GM19099 (cell line): ENCODE measurements at regions not wholly inside any gene's neighbourhood (a gene's known extent, or its start where the extent isn't known, plus 50 kb on each side); places are given as distances from the start of the nearest gene placed in this dataset.
A peak's percentile ranks its signal among the peaks of the same experiment; 100 is the strongest.

Source experiments
- POLR2A ChIP-seq: IDR thresholded peaks from 3 replicates; pipeline ENCODE4 v1.6.1; 2011; ENCODE audit warnings: low read depth; ENCODE audit not compliant: insufficient read length; ENCODE audit errors: extremely low read depth

DNA sequence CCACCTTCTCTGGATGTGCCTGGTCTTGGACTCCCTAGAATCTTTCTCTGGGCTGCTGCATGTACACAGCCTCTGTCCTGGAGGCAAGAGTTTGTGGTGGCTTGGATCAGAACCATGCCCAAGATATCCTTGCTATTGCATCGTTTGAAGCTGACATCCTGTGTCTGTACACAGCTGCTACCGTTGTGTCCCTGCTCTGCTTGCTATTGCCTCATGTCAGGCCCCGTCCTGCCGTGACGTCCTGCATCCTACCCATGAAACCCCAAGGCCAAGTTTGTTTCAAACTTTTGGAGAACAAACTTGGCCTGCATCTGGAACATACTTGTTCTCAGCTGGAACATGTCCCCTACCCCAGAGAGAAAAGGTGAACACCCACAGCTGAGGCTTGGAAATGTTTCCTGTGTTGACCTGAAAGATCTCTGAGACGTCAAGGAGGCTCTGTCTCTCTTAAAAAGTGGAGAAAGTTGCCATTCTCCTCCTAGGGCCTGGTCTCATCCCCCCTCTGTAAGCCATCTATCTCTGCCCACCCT, 78.1 kb downstream of the HFE start:
- no peak for TF ChIP-seq POLR2A

DNA sequence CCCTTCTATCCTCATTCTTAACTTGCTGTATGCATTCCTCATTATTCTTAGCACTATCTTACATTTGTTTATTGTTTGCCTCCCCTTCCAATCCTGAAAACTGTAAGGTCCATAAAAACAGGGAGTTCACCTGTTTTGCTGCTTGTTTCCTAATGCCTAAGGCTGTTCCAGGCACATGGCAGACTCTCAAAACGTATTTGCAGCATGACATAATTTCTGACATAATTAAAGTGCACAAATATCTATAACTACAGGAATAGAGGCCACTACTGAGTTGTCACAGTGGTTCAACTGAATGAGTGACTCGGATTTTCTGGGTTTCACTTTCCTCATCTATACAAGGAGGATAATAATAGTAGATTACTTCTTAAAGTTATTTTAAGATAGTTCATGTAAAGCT, 83.0 kb downstream of the HFE start:
- no peak for TF ChIP-seq POLR2A

DNA sequence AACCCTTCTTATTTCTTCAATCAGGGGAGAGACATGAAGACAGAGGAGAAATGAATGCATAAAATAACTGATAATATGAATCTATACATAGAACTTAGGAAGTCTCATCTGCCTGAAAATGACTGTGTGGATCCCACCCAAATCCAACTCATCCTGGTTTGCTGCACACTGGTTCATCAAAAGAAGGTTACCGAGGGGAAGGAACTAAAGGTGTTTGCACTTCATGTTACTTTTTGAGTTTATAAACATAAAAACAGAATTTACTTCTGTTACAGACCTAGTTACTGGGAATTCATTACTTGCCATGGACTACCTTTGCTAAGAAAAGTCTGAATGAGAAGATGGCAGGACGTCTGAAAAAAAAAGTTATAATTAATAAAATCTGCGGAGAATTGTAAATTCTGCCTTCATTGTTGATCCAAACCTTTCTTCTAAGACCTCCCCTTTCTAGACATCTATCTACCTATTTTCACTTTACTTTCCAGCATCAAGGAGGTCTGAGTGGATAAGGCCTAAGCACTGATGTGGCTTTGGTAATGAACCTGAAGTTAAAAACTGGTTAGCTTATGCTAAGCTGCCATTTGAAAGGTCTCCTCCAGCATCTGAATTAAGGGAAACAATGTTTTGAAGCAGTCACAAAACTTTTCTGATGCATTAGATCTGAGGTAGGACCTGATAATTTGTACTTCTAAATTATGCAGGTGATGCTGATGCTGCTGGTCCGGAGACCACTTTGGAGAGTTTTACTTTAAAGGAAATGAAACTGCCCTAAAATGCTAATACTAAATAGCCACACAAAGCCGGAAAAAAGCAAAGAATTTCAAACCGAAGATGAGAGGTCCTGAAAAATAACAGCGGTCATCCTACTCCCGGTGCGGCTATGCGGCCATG, 84.0 kb downstream of the HFE start:
- TF ChIP-seq POLR2A = no peak

DNA sequence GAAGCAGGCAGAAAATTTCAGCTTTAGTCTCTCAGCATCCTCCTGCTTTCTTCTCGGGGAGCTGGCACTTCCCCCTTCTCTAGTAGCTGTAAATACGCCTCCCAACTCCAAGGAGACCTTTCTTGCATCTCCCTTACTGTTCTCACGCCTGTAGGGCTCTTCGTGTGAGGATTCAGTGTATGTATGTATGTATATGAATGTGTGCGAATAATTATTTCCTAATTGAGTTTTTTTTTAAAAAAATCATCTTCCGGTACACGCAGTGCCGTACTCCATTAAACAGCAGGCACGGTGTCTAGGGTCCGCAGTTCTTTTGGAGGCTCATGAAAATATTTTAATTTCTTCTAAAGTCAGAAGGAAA, 85.4 kb downstream of the HFE start:
- peak; percentile 52 for TF ChIP-seq POLR2A

DNA sequence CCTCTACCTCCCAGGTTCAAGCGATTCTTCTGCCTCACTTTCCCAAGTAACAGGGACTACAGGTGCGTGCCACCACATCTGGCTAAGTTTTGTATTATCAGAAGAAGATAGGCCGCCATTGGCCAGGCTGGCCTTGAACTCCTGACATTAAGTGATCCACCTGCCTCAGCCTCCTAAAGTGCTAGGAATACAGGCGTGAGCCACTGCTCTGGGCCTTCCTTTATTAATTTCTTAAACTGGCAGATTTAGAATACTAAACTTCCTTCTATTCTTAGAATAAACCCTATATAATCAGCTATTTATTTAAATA, 86.6 kb downstream of the HFE start:
- TF ChIP-seq POLR2A = no peak

DNA sequence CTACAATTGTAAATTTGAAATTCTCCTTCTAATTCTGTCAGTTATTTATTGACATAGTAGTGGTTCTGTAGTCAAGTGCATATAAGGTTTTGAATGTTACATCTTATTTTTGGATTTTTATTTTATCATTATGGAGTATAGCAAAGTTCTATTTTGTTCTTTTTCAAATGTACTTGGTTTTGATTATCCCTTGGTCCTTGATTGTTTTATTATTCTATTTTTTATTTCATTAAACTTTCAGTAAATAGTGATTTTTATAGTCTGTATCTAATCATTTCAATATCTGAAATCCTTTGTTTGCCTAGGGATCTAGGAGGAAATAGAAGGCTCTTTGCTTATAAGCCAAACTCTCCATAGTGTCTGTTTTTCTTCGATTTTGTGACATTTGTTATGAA, 87.8 kb downstream of the HFE start:
- TF ChIP-seq POLR2A = no peak

DNA sequence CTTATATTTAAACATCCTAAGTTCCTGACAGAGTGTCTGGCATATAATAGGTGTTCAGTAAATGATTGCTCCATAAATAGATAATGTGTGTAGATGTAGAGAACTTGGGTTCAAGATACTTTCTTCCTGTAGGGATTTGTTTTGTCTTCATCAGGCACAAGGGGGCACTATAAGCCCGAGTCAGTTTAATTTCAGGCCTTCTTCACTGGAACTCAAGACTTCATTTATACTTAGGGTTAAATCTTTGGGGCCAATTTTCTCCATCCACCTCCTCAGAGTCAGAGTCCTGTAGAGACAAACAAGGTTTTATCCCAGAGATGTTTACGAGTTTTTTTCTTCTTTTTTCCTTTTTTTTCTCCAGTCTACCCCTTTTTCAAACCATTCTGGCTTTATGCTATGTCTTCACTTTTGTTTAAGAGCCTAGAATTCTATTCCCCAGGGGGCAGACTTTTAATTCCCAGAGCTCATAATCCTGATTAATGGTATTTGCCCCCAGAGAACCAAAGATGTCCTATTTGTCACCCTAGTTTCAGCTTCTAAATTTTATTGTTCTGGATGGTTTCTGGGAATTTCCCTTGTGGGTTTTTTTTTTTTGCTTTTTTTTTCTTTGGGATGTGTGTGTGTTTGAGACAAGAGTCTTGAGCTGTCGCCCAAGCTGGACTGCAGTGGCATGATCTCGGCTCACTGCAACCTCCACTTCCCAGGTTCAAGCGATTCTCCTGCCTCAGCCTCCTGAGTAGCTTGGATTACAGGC, 88.4 kb downstream of the HFE start:
- TF ChIP-seq POLR2A = no peak

DNA sequence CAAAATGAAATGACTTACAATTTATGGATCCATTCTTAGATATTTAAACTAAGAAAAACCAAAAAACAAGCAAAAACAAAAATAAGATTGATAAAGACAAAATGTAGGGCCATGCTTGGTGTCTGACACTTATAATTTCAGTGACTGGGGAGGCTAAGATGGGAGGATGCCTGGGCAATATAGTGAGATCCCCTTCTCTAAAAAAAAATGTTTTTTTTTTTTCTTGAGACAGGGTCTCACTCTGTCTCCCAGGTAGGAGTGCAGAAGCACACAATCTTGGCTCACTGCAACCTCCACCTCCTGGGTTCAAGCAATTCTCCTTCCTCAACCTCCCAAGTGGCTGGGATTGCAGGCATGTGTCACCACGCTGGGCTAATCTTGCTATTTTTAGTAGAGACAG, 92.4 kb downstream of the HFE start:
- TF ChIP-seq POLR2A = no peak

DNA sequence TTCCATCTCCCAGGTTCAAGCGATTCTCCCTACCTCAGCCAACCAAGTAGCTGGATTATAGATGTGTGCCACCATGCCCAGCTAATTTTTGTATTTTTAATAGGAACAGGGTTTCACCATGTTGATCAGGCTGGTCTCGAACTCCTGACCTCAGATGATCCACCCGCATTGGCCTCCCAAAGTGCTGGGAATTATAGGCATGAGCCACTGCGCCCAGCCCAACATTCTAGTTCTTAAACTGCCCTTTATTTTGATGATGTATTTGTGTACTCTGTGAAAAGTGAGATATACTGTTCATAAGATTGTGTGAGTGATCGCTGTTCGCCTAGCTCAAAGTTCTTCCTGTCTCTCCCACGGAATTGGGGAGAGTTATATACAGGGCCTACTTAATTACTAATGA, 93.1 kb downstream of the HFE start:
- TF ChIP-seq POLR2A = no peak

DNA sequence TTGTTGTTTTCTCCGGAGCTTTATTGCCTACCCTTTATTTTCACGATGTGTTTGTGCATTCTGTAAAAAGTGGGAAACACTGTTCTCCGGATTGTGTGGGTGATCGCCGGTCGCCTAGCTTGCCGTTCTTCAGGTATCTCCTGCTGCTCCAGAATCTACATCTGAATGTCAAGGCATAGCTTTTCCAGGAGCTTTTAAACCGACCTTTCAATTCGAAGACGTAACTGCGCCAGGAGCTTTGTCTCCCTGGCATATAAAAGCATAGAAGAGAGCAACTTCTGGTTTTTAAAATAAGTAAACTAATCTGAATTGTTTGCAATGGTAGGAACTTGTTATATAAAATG, 96.0 kb downstream of the HFE start:
- TF ChIP-seq POLR2A = no peak

DNA sequence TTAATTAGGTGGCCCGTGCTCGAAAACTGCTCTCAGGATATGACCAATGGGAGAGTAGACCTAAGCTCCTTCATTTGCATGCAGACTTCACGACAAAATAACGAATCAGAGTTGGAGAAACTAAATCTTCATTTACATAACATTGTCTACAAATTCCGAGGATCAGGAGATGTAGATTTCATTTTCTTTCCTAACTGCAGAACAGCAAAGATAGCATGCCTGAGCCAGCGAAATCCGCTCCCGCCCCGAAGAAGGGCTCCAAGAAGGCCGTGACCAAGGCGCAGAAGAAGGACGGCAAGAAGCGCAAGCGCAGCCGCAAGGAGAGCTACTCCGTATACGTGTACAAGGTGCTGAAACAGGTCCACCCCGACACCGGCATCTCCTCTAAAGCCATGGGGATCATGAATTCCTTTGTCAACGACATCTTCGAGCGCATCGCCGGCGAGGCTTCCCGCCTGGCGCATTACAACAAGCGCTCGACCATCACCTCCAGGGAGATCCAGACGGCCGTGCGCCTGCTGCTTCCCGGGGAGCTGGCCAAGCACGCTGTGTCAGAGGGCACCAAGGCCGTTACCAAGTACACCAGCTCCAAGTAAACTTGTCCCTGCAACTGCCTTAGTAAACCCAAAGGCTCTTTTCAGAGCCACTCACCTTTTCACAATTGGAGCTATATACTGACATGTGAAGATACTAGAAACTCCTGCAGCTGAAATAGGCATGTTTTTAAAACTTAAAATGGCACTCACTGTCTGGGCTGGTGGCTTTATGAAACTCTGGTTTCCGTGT, 96.5 kb downstream of the HFE start:
- TF ChIP-seq POLR2A = peak; percentile 92

DNA sequence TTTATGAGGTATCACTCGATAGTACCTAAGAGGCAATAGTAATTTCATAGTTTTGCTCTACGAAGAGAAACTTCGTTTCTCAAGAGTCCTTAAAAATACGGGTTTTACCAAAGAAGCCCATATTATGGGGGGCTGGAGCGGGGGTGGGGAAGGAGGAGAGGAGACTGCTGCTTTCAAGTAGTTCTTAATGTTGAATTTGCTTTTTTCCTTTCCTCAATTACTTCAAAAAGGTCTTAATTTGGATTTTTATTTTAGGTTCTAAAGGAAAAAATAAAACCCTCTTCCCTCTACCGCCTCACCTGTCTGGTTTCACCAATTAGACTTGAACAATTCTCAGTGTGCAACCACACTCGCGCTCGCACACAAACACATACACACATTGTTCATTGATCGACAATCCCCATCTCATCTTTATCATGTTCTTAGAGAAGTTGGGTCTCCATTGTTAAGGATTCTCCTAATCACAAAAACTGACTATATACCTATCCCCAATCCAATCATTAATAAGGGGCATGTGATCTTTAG, 97.2 kb downstream of the HFE start:
- no peak for TF ChIP-seq POLR2A

DNA sequence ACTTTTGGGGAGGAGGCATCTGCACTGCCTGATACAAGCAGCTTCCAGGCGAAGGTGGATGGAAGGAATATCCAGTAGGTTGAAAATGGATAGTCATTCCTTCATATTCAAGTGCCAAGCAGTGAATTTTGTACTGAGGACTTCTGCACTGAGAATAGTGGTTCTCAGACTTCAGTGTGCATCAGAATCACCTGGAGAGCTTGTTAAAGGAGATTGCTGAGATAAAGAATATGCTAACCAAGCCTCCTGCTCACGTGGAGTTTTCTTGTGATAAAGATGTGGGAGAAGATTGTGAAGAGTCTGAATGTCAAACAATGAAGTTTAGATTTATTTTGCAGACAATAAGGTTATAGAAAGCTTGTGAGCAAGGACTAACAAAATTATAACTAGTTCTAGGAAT, 97.8 kb downstream of the HFE start:
- TF ChIP-seq POLR2A = no peak

DNA sequence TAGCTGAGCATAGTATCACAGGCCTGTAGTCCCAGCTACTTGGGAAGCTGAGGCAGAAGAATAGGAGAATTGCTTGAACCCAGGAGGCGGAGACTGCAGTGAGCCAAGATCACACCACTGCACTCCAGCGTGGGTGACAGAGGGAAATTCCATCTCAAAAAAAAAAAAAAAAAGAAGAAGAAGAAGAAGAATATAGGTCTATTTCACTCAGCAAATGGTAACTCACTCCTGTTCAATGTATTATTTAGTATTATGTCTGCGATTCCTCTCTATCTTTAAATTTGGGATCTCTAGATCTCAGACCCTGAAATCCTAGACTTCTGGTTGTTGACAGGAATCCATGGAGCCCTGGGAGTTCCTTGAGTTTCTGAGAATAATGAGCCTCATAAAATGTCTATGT, 98.6 kb downstream of the HFE start:
- TF ChIP-seq POLR2A = no peak

DNA sequence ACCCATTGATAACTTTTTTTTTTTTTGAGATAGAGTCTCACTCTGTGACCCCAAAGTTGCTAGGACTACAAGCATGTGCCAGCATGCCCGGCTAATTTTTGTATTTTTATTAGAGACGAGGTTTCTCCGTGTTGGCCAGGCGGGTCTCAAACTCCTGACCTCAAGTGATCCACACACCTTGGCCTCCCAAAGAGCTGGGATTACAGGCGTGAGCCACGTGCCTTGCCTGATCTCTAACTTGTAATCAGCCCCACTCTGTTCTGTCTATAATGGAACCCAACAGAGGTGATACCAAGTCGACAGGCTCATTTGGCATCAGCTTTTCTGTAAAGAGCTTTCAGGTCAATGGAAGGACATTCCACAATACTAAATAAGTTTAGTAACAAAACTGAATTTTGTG, 99.4 kb downstream of the HFE start:
- no peak for TF ChIP-seq POLR2A
